PC-9 (cell line): ENCODE measurements at regions not wholly inside any gene's neighbourhood (a gene's known extent, or its start where the extent isn't known, plus 50 kb on each side); places are given as distances from the start of the nearest gene placed in this dataset.

Experiments
- CTCF ChIP-seq: fragments of 200-600 bp; sonication (generic); conservative IDR thresholded peaks from 2 replicates; pipeline ENCODE4 v1.6.1; 2017; ENCODE audit warnings: mixed run types, antibody characterized with exemption, mild to moderate bottlenecking, moderate library complexity
- EZH2 ChIP-seq: fragments of 200-600 bp; sonication (generic); IDR thresholded peaks from 2 replicates; pipeline ENCODE4 v1.8.0; 2017; ENCODE audit warnings: antibody characterized with exemption, low read depth

GRCh38 chr11:38759394-38759793 is 2161.4 kb upstream of the RAG2 start:
- TF ChIP-seq CTCF (no peak), EZH2 (no peak)
